Vagina (tissue), 2 donors: ENCODE measurements at regions not wholly inside any gene's neighbourhood (a gene's known extent, or its start where the extent isn't known, plus 50 kb on each side); places are given as distances from the start of the nearest gene placed in this dataset.

Source experiments
- POLR2A ChIP-seq, 2 donors: fragments of 450-650 bp; IDR thresholded peaks; one replicate each; pipeline ENCODE4 v1.6.1; 2017; ENCODE audit warnings: antibody characterized with exemption in 2 of 2, mild to moderate bottlenecking in 2 of 2, moderate library complexity in 2 of 2
- TF ChIP-seq, protein P1 (sequence below), 3 experiments: fragments of 450-650 bp in 2 of 3; fragments of 200-600 bp in 1 of 3; sonication (generic) in 1 of 3; IDR thresholded peaks; one replicate each; pipeline ENCODE4 v1.5.1; 2017 to 2019; ENCODE audit warnings: antibody characterized with exemption in 3 of 3, mild to moderate bottlenecking in 2 of 3, moderate library complexity in 2 of 3

DNA sequence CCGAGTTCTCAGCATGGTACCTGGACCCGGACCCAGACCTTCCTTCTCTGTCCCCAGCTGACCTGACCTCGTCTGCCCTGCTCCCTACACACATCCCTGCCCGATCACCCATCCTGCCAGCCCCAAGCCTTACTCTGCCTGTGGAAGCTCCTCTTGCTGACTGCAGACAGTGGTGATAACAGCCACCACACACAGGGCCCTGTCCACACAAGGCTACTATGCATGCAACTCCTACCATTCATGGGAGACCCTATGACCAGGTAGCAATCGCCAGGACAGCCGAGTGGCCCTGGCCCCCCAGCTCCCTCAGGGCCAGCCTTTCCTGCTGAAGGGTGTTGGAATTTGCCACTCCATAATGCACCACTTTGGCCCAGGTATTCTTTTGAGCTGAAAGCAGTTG is 233.6 kb downstream of the BRD1 start:
- TF ChIP-seq, protein P1, sequence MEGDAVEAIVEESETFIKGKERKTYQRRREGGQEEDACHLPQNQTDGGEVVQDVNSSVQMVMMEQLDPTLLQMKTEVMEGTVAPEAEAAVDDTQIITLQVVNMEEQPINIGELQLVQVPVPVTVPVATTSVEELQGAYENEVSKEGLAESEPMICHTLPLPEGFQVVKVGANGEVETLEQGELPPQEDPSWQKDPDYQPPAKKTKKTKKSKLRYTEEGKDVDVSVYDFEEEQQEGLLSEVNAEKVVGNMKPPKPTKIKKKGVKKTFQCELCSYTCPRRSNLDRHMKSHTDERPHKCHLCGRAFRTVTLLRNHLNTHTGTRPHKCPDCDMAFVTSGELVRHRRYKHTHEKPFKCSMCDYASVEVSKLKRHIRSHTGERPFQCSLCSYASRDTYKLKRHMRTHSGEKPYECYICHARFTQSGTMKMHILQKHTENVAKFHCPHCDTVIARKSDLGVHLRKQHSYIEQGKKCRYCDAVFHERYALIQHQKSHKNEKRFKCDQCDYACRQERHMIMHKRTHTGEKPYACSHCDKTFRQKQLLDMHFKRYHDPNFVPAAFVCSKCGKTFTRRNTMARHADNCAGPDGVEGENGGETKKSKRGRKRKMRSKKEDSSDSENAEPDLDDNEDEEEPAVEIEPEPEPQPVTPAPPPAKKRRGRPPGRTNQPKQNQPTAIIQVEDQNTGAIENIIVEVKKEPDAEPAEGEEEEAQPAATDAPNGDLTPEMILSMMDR (IDR thresholded peaks at IDR 0.05), result no peak
- TF ChIP-seq POLR2A (IDR thresholded peaks at IDR 0.05), result no peak
